ENCODE measurements at regions not wholly inside any gene's neighbourhood (a gene's known extent, or its start where the extent isn't known, plus 50 kb on each side); places are given as distances from the start of the nearest gene placed in this dataset.

DNA sequence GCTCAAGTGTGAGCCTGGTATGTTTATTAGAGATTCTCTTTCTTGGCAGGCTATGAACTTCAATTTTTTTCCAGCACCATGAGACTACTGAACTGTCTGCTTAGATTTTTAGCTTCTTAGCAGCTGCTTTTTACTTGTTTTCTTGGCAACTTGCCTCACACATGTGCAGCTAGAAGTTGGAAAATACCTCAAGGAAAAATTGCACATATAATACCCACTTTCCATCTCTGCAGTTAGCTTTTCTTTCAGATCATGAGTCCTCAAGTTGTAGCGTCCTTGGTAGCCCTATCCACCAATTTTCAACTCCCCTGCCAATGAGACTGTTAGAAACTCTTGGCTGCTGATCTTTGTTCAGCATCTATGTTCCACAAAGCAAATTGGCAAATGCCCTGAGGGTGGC is 302.1 kb downstream of the HRH4 start:
- Histone ChIP-seq H4K20me1 (ENCODE audit: low read depth, low read length) (no peaks in the 10 kb centered on the region), H3K9me2 (replicated peaks; ENCODE audit: insufficient read depth, low read length) (no peaks in the 10 kb centered on the region), H2AFZ (ENCODE audit: low read depth, low read length, severe bottlenecking) (no peak overlapping the region), H3F3A (ENCODE audit: insufficient read depth) (no peaks in the 10 kb centered on the region), H3K4me2 (ENCODE audit: low read depth, low read length, poor library complexity, severe bottlenecking) (no peak overlapping the region), H3K79me2 (ENCODE audit: insufficient read depth, low read length) (no peaks in the 10 kb centered on the region), H3K27me3 (ENCODE audit: low read length) (no peaks in the 10 kb centered on the region), H3K36me3 (ENCODE audit: low read length) (no peaks in the 10 kb centered on the region), H3K9ac (ENCODE audit: low read length) (no peak overlapping the region), H3K9me3 (ENCODE audit: insufficient read depth, low read length) (peaks cover 8% of the 10 kb centered on the region; the same call in 1 of the 2 replicates), H3K27ac (ENCODE audit: low read depth, low read length) (no peak overlapping the region), H3K4me3 (ENCODE audit: insufficient read depth, low read length, poor library complexity, severe bottlenecking) (no peak overlapping the region)
- TF ChIP-seq, protein P1, sequence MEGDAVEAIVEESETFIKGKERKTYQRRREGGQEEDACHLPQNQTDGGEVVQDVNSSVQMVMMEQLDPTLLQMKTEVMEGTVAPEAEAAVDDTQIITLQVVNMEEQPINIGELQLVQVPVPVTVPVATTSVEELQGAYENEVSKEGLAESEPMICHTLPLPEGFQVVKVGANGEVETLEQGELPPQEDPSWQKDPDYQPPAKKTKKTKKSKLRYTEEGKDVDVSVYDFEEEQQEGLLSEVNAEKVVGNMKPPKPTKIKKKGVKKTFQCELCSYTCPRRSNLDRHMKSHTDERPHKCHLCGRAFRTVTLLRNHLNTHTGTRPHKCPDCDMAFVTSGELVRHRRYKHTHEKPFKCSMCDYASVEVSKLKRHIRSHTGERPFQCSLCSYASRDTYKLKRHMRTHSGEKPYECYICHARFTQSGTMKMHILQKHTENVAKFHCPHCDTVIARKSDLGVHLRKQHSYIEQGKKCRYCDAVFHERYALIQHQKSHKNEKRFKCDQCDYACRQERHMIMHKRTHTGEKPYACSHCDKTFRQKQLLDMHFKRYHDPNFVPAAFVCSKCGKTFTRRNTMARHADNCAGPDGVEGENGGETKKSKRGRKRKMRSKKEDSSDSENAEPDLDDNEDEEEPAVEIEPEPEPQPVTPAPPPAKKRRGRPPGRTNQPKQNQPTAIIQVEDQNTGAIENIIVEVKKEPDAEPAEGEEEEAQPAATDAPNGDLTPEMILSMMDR (IDR thresholded peaks at IDR 0.05; ENCODE audit: insufficient read depth, low read length, poor library complexity, severe bottlenecking), result no peak
- TF ChIP-seq EZH2phosphoT487 (conservative IDR thresholded peaks at IDR 0.05; ENCODE audit: low read length), result no peak

DNA sequence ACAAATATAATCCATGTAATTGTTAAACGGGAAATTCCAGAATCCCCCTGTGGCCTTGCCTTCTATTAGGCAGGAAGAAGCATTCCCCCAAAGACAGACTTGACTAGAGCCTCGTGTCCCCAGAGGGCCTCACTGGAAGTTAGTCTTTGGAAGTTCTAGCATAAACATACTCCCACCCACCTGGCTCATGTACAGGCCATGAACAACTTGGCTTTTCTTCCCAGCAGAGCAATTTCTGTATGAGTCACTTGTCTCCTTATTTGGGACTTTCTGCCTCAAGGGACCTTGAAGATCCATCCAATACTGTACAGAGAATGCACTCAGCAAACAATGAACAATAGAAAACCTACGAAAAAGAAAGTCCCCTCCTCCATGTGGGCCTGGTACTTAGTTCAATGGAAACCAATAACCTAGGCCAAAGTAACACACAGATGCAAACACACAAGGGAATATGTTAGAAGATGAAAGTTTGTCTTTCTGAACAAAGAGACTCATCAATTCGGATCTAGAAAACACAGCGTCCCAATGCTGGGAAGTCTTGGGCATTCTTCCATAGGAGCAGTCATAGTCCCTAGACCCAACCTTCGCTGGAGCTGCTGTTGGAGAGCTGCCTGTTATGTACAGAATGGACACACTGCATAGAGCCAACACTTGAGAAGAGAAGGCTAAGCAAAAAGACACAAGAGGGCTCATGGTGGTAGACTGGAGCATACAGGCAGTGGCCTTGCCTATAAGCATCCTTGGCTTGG is 303.5 kb downstream of the HRH4 start:
- Histone ChIP-seq H4K20me1 (ENCODE audit: low read depth, low read length) (no peaks in the 10 kb centered on the region), H3K36me3 (ENCODE audit: low read length) (no peaks in the 10 kb centered on the region), H3K4me2 (ENCODE audit: low read depth, low read length, poor library complexity, severe bottlenecking) (no peak overlapping the region), H3F3A (ENCODE audit: insufficient read depth) (no peaks in the 10 kb centered on the region), H3K9ac (ENCODE audit: low read length) (no peak overlapping the region), H2AFZ (ENCODE audit: low read depth, low read length, severe bottlenecking) (no peak overlapping the region), H3K27me3 (ENCODE audit: low read length) (no peaks in the 10 kb centered on the region), H3K9me2 (replicated peaks; ENCODE audit: insufficient read depth, low read length) (no peaks in the 10 kb centered on the region), H3K4me3 (ENCODE audit: insufficient read depth, low read length, poor library complexity, severe bottlenecking) (no peak overlapping the region), H3K27ac (ENCODE audit: low read depth, low read length) (no peak overlapping the region), H3K79me2 (ENCODE audit: insufficient read depth, low read length) (no peaks in the 10 kb centered on the region), H3K9me3 (ENCODE audit: insufficient read depth, low read length) (peaks cover 8% of the 10 kb centered on the region; the same call in 1 of the 2 replicates)
- no peak for TF ChIP-seq EZH2phosphoT487 (conservative IDR thresholded peaks at IDR 0.05; ENCODE audit: low read length)
- TF ChIP-seq, protein P1 (IDR thresholded peaks at IDR 0.05; ENCODE audit: insufficient read depth, low read length, poor library complexity, severe bottlenecking), result no peak

DNA sequence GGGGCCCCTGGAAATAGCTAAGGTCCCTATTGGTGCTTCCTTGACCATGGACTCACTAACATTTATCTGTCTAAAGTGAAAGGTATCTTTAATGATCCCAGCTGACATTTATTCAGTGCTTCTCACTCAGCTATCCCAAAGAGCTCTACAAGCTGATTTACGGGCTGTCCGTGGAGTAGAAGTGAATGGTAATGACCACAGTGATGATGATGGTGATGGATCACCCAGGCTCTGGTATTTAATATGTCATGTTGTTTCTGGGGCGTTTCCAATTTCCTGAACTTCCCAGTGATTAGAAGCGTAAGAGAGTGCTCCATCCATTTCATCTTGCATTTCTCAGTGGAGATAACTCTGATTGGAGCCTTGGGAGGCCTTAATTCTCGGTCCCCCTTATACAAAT is 304.3 kb downstream of the HRH4 start:
- no peak overlapping the region for H3K27ac ChIP-seq (ENCODE audit: low read depth, low read length)
- no peak for TF ChIP-seq EZH2phosphoT487 (conservative IDR thresholded peaks at IDR 0.05; ENCODE audit: low read length)
- TF ChIP-seq, protein P1 (IDR thresholded peaks at IDR 0.05; ENCODE audit: insufficient read depth, low read length, poor library complexity, severe bottlenecking), result no peak
- no peak overlapping the region for H3K4me3 ChIP-seq (ENCODE audit: insufficient read depth, low read length, poor library complexity, severe bottlenecking)
- no peaks in the 10 kb centered on the region for H3K36me3 ChIP-seq (ENCODE audit: low read length)
- no peaks in the 10 kb centered on the region for H3K27me3 ChIP-seq (ENCODE audit: low read length)
- H3K9ac ChIP-seq (ENCODE audit: low read length), result no peak overlapping the region
- no peaks in the 10 kb centered on the region for H3K9me2 ChIP-seq (replicated peaks; ENCODE audit: insufficient read depth, low read length)
- no peaks in the 10 kb centered on the region for H3K79me2 ChIP-seq (ENCODE audit: insufficient read depth, low read length)
- H3K4me2 ChIP-seq (ENCODE audit: low read depth, low read length, poor library complexity, severe bottlenecking), result no peak overlapping the region
- H2AFZ ChIP-seq (ENCODE audit: low read depth, low read length, severe bottlenecking), result no peak overlapping the region
- H3K9me3 ChIP-seq (ENCODE audit: insufficient read depth, low read length), result peaks cover 8% of the 10 kb centered on the region; the same call in 1 of the 2 replicates
- H4K20me1 ChIP-seq (ENCODE audit: low read depth, low read length), result no peaks in the 10 kb centered on the region
- no peaks in the 10 kb centered on the region for H3F3A ChIP-seq (ENCODE audit: insufficient read depth)
